ENCODE measurements at regions not wholly inside any gene's neighbourhood (a gene's known extent, or its start where the extent isn't known, plus 50 kb on each side); places are given as distances from the start of the nearest gene placed in this dataset.
"Not testable (repeated sequence)": the region's sequence is repeated elsewhere in the genome, so short reads cannot be mapped to it uniquely, and the experiment has no call there.

GRCh38 chr20:30288346-30288745, 969.1 kb upstream of the DEFB115 start:
- Histone ChIP-seq H3K4me3 (ENCODE audit: low read length) (no peak overlapping the region), H3K9me3 (ENCODE audit: low read depth, low read length) (no peaks in the 10 kb centered on the region), H3K4me1 (ENCODE audit: insufficient read depth, low read length) (peaks cover 8% of the 10 kb centered on the region), H3K27me3 (ENCODE audit: insufficient read depth, low read length) (no peaks in the 10 kb centered on the region)

- not testable (repeated sequence) for H3K9me3 ChIP-seq (ENCODE audit: low read depth, low read length); H3K4me1 ChIP-seq (ENCODE audit: insufficient read depth, low read length); H3K27me3 ChIP-seq (ENCODE audit: insufficient read depth, low read length)
- peak overlapping the region; percentile 34 for H3K4me3 ChIP-seq (ENCODE audit: low read length)
Measured at GRCh38 chr20:30289049-30289448, 968.4 kb upstream of the DEFB115 start.

- H3K27me3 ChIP-seq (ENCODE audit: insufficient read depth, low read length); H3K4me1 ChIP-seq (ENCODE audit: insufficient read depth, low read length); H3K9me3 ChIP-seq (ENCODE audit: low read depth, low read length): not testable (repeated sequence)
- H3K4me3 ChIP-seq (ENCODE audit: low read length): peak overlapping the region; percentile 34
Measured at GRCh38 chr20:30289711-30290141, 967.7 kb upstream of the DEFB115 start.

GRCh38 chr20:30290361-30291063, 967.0 kb upstream of the DEFB115 start:
- peak overlapping the region; percentile 34 for H3K4me3 ChIP-seq (ENCODE audit: low read length)
- H3K27me3 ChIP-seq (ENCODE audit: insufficient read depth, low read length); H3K4me1 ChIP-seq (ENCODE audit: insufficient read depth, low read length): not testable (repeated sequence)

GRCh38 chr20:30291064-30291379, 966.4 kb upstream of the DEFB115 start:
- not testable (repeated sequence) for H3K4me3 ChIP-seq (ENCODE audit: low read length); H3K9me3 ChIP-seq (ENCODE audit: low read depth, low read length); H3K27me3 ChIP-seq (ENCODE audit: insufficient read depth, low read length); H3K4me1 ChIP-seq (ENCODE audit: insufficient read depth, low read length)

More at GRCh38 chr20:30290361-30291063, 967.0 kb upstream of the DEFB115 start:
- H3K9me3 ChIP-seq (ENCODE audit: low read depth, low read length): not testable (repeated sequence)

GRCh38 chr20:30291686-30292085, 965.8 kb upstream of the DEFB115 start:
- H3K4me1 ChIP-seq (ENCODE audit: insufficient read depth, low read length); H3K4me3 ChIP-seq (ENCODE audit: low read length); H3K27me3 ChIP-seq (ENCODE audit: insufficient read depth, low read length); H3K9me3 ChIP-seq (ENCODE audit: low read depth, low read length): not testable (repeated sequence)

- not testable (repeated sequence) for H3K4me3 ChIP-seq (ENCODE audit: low read length); H3K4me1 ChIP-seq (ENCODE audit: insufficient read depth, low read length); H3K9me3 ChIP-seq (ENCODE audit: low read depth, low read length); H3K27me3 ChIP-seq (ENCODE audit: insufficient read depth, low read length)
Measured at GRCh38 chr20:30295396-30295795, 962.1 kb upstream of the DEFB115 start.

- H3K27me3 ChIP-seq (ENCODE audit: insufficient read depth, low read length); H3K4me3 ChIP-seq (ENCODE audit: low read length); H3K4me1 ChIP-seq (ENCODE audit: insufficient read depth, low read length); H3K9me3 ChIP-seq (ENCODE audit: low read depth, low read length): not testable (repeated sequence)
Measured at GRCh38 chr20:30295967-30296366, 961.5 kb upstream of the DEFB115 start.

- not testable (repeated sequence) for H3K4me1 ChIP-seq (ENCODE audit: insufficient read depth, low read length); H3K4me3 ChIP-seq (ENCODE audit: low read length); H3K27me3 ChIP-seq (ENCODE audit: insufficient read depth, low read length); H3K9me3 ChIP-seq (ENCODE audit: low read depth, low read length)
Measured at GRCh38 chr20:30297878-30298595, 959.4 kb upstream of the DEFB115 start.

GRCh38 chr20:30300220-30300642, 957.2 kb upstream of the DEFB115 start:
- H3K4me3 ChIP-seq (ENCODE audit: low read length); H3K27me3 ChIP-seq (ENCODE audit: insufficient read depth, low read length); H3K4me1 ChIP-seq (ENCODE audit: insufficient read depth, low read length); H3K9me3 ChIP-seq (ENCODE audit: low read depth, low read length): not testable (repeated sequence)

- H3K9me3 ChIP-seq (ENCODE audit: low read depth, low read length); H3K27me3 ChIP-seq (ENCODE audit: insufficient read depth, low read length); H3K4me3 ChIP-seq (ENCODE audit: low read length); H3K4me1 ChIP-seq (ENCODE audit: insufficient read depth, low read length): not testable (repeated sequence)
Measured at GRCh38 chr20:30302786-30303185, 954.7 kb upstream of the DEFB115 start.

- not testable (repeated sequence) for H3K4me3 ChIP-seq (ENCODE audit: low read length); H3K9me3 ChIP-seq (ENCODE audit: low read depth, low read length); H3K4me1 ChIP-seq (ENCODE audit: insufficient read depth, low read length); H3K27me3 ChIP-seq (ENCODE audit: insufficient read depth, low read length)
Measured at GRCh38 chr20:30309938-30310337, 947.5 kb upstream of the DEFB115 start.

GRCh38 chr20:30310385-30310784, 947.1 kb upstream of the DEFB115 start:
- H3K4me1 ChIP-seq (ENCODE audit: insufficient read depth, low read length); H3K9me3 ChIP-seq (ENCODE audit: low read depth, low read length); H3K27me3 ChIP-seq (ENCODE audit: insufficient read depth, low read length); H3K4me3 ChIP-seq (ENCODE audit: low read length): not testable (repeated sequence)

GRCh38 chr20:30312220-30312619, 945.2 kb upstream of the DEFB115 start:
- not testable (repeated sequence) for H3K4me1 ChIP-seq (ENCODE audit: insufficient read depth, low read length); H3K4me3 ChIP-seq (ENCODE audit: low read length); H3K27me3 ChIP-seq (ENCODE audit: insufficient read depth, low read length); H3K9me3 ChIP-seq (ENCODE audit: low read depth, low read length)

- H3K9me3 ChIP-seq (ENCODE audit: low read depth, low read length); H3K4me3 ChIP-seq (ENCODE audit: low read length); H3K27me3 ChIP-seq (ENCODE audit: insufficient read depth, low read length); H3K4me1 ChIP-seq (ENCODE audit: insufficient read depth, low read length): not testable (repeated sequence)
Measured at GRCh38 chr20:30313660-30314059, 943.8 kb upstream of the DEFB115 start.

GRCh38 chr20:30316063-30316462, 941.4 kb upstream of the DEFB115 start:
- not testable (repeated sequence) for H3K4me1 ChIP-seq (ENCODE audit: insufficient read depth, low read length); H3K27me3 ChIP-seq (ENCODE audit: insufficient read depth, low read length); H3K9me3 ChIP-seq (ENCODE audit: low read depth, low read length); H3K4me3 ChIP-seq (ENCODE audit: low read length)
